GM21576 (cell line): ENCODE measurements at regions not wholly inside any gene's neighbourhood (a gene's known extent, or its start where the extent isn't known, plus 50 kb on each side); places are given as distances from the start of the nearest gene placed in this dataset.
"Not testable (repeated sequence)": the region's sequence is repeated elsewhere in the genome, so short reads cannot be mapped to it uniquely, and the experiment has no call there.

Experiments used
- ATAC-seq: cut with Tn5 transposase; IDR thresholded peaks from one replicate; pipeline ENCODE4 v1.9.1; 2021; ENCODE audit warnings: mild to moderate bottlenecking, moderate library complexity; ENCODE audit not compliant: unreplicated experiment

DNA sequence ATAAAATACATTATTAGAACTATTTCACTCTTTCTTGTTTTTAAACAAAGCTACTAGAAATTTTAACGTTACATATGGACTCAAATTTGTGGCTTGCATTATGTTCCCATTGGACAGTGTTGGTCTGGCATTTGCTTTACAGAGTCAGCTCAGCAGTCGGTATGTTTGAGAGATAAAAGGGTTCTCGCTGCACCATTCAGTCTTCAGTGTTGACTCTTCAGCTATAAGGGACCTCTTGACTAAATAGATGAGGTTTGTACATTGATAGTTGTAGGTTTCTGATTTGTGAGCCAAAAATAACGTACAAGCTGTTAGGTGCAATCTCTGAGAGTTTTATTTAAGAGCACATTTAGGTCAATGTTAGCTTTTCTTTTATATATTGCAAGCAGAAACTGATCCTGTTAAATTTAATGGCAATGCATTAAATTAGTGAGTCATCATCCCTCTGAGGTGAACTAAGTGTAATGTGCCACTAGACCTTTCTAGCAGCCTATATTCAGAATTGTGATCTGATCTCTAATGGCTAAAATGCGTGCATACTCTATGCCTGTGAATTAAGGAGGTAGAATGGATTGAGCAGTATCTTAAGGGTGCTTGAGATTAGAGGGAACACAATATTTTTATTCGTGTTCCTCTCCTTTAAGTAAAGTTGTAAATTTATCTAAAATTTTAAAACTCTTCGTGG is 485.6 kb upstream of the SYNCRIP start:
- no peak for ATAC-seq

DNA sequence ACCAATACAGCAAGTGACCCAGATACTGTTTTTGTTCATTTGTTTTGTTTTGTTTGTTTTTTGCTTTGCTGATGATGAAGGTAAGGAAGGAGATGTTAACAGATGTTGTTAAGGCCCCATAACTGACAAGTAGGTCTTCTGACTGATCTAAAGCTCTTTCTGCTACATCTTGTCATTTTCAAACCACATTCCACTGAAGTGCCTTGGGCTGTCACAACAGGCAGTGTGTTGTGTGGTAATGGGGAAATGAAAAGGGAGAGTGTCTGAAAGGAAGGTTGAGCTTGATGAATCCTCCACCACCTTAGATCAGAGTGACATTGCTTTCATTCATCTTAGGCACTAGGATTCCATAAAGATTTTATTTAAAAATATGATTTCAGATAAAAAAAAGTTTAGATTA is 479.4 kb upstream of the SYNCRIP start:
- ATAC-seq, result no peak

DNA sequence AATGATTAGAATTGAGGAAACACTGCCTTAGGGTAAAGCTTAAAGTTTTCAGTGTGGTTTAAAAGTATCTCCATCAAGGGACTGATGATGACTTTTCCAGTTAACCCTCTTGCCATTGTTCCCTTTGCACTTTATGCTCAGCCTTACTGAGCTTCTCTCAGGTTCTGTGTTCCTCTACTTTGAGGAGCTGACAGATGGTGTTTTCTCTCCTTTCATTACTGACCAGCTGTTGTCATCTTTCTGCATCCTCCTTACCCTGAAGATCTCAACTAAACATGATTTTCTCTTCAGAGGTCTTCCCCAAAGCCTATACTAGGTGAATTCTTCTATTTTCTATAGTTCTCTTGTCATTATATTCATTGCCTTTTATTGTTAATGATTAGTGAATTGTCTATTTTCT is 475.6 kb upstream of the SYNCRIP start:
- ATAC-seq, result no peak

DNA sequence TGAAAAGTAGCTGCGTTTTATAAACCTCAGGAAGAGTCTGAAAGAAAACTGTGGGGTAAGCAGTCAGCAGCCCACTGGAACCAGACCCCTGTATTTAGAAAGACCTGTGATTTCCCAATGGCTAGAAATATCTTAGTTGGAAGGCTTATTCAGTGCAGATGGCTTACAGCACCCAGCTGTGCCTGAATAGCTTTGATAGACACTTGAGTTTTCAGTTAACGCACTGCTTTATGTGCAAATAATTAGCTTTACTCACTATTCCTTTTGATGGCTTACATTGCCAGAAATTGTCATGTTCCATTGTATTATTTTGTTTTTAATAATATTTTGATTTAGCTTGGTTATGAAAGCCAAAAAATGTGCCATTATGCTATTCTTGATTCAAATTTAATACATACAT is 465.3 kb upstream of the SYNCRIP start:
- ATAC-seq, result no peak

DNA sequence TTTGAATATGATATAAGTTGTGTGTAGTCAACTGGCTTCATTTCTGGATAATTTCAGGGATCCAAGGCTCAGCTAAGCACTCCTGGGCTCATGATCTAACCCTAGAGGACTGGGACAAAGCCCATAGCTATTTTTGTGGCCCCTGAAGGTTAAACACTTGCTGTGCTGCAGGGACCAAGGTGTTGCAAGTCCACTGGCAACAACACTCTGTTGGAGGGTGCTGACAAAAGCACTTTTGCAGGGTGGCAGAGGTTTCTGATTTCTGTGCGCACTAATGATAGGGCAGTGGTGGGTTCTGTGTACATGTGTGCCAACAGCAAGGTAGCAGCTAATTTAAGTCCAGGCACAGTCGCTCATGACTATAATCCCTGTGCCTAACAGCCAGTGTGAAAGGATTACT is 445.3 kb upstream of the SYNCRIP start:
- no peak for ATAC-seq

DNA sequence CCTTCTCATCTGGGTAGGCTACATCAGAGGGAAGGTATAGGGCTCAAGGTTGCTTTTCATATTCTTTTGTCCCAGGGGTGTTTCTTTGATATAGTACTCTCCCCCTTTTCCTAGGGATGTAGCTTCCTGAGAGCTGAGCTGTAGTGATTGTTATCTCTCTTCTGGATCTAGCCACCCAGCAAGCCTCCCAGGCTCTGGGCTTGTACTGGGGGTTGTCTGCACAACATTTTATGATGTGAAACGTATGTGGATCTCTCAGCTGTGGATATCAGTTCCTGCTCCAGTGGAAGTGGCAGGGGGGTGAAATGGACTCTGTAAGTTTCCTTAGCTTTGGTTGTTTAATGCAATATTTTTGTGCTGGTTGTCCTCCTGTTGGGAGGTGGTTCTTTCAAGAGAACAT is 437.3 kb upstream of the SYNCRIP start:
- no peak for ATAC-seq

DNA sequence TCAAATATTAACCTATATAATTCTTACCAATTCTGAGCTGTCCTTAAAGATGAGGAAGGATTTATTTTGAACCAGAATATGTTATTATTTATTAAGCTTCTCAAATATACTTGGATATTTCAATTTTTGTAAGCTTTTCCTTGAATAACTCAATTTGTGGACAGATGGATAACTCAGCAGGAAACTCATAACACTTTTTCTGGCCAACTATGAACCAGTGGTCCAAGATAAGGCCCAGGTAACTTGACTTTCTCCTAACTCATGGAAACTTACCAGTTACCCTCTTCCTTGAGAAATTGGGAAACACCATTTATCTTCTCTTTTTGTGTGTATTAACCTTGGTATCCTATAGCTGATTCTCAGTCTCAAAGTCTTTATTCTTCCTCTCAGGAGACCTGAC is 427.5 kb upstream of the SYNCRIP start:
- ATAC-seq, result no peak

DNA sequence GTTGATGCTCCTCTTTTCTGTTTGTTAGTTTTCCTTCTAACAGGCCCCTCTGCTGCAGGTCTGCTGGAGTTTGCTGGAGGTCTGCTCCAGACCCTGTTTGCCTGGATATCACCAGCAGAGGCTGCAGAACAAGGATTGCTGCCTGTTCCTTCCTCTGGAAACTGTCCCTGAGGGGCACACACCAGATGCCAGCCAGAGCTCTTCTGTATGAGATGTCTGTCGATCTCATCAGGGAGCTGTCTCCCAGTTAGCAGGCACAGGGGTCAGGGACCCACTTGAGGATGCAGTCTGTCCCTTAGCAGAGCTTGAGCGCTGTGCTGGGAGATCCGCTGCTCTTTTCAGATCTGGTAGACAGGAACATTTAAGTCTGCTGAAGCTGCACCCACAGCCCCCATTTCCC is 422.3 kb upstream of the SYNCRIP start:
- not testable (repeated sequence) for ATAC-seq

DNA sequence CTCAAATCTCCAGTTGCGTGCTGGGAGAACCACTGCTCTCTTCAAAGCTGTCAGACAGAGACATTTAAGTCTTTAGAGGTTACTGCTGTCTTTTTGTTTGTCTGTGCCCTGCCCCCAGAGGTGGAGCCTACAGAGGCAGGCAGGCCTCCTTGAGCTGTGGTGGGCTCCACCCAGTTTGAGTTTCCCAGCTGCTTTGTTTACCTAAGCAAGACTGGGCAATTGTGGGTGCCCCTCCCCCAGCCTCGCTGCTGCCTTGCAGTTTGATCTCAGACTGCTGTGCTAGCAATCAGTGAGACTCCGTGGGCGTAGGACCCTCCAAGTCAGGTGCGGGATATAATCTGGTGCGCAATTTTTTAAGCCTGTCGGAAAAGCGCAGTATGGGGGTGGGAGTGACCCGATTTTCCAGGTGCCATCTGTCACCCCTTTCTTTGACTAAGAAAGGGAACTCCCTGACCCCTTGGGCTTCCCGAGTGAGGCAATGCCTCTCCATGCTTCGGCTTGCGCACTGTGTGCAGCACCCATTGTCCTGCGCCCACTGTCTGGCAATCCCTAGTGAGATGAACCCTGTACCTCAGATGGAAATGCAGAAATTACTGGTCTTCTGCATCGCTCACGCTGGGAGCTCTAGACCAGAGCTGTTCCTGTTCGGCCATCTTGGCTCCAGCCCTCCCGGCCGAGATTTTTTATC is 414.8 kb upstream of the SYNCRIP start:
- not testable (repeated sequence) for ATAC-seq

DNA sequence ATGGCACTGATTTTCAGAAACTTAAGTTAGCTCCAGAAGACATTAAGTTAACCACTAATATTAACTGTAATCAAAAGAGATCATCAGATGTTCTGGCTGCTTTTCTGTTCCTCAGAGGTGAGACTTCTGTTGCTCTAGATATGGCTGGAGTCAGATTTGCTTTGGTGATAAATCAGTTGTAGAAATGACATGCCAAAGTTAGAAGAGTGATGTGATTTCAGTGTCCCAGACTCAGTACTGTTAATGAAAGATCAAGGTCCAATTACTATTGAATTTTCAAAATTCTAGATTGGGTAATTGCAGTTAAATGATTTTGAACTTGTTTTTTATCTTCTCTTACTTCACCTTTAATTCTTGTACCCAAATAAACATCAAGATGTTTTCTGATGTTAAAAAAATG is 402.4 kb upstream of the SYNCRIP start:
- no peak for ATAC-seq

DNA sequence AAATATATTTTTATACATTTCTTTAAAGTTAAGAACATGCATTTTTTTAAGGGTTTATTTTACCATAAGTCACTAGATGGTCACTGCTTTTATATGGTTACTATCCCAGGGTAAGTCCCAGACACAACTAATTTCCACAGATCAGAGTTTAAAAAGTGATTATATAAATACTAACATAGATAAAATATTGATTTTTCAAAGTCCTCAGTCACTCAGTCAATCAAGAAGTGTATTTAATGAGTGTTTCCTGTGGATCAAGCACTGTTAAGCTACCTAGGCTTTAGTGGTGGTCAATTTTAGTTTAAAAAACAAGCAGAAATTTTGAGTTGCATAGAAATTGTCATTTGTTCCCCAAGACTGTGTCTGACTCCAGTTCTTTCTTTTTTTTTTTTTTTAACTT is 399.5 kb upstream of the SYNCRIP start:
- no peak for ATAC-seq

DNA sequence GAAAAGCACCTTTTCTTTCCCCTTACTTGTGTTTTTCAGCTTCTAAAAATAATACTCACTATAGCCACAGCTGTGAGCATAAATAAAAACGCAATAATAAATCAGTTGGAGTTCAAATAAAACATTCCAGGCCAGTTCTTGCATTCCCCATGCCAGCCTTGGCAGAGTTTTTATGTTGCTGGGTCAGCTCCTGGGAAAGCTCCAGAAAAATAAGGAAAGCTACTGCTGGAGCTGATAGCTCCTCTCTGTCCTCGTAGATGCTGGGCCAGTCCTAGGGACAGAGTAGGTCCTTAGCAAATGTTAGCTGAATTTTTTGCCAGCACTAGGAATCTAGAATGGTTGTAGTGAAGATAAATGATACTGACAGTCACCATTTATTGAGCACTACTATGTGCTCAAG is 389.0 kb upstream of the SYNCRIP start:
- no peak for ATAC-seq

DNA sequence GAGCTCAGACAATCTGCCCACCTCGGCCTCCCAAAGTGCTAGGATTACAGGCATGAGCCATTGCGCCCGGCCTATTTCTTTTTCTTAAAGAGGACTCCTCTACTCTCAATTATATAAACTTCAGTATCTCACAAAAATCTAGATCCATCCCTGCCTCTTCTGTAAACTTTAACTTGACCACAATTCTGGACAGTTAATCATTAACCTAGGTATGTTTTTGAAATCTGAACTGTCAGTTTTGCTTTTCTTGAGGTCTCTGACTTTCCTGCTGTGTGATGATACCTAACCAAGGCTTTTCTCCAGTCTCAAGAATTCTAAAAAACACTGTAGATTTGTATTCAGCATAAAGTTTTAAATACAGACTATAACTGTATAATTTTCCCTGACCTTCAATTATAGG is 388.2 kb upstream of the SYNCRIP start:
- no peak for ATAC-seq

DNA sequence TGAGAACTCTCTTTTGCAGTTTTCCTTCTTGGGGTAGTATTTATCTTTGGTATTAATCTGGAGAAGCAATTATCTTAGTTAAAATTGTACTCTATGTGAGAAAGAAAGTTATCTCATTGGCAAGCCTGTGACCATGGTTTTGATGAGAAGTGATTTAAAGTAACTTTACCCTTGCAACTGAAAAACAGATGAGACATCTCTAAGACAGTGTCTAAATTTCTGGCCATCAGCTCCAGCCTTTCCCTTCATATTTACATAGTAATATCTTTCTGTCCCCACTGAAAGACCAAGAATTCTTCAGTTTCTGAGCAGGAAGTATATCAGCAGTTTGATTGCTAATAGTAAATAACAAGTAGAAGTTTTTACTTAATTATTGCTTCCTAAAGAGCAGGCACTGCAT is 386.1 kb upstream of the SYNCRIP start:
- no peak for ATAC-seq

DNA sequence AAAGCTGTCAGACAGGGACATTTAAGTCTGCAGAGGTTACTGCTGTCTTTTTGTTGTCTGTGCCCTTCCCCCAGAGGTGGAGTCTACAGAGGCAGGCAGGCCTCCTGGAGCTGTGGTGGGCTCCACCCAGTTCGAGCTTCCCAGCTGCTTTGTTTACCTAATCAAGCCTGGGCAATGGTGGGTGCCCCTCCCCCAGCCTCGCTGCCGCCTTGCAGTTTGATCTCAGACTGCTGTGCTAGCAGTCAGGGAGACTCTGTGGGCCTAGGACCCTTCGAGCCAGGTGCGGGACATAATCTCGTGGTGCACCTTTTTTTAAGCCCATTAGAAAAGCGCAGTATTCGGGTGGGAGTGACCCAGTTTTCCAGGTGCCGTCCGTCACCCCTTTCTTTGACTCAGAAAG is 384.2 kb upstream of the SYNCRIP start:
- not testable (repeated sequence) for ATAC-seq

DNA sequence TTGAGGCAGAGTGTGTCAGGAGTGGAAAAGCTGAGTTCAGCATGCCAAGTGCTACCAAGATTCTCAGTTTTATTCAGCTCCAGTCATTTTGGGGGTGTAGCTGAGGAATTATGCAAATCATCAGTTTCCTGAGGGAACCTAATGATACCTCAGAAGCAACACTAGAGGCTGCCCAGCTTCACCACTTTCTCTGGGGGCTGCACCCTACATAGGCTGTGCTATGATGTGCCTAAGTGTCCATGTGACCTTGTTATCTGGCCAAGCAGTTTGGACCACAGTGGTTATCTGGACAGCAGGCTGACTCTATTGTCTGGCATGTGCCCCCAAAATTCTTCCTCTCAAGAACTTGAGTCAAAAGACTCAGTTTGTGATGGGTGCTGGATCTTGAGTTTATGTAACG is 374.6 kb upstream of the SYNCRIP start:
- peak; percentile 80 for ATAC-seq

DNA sequence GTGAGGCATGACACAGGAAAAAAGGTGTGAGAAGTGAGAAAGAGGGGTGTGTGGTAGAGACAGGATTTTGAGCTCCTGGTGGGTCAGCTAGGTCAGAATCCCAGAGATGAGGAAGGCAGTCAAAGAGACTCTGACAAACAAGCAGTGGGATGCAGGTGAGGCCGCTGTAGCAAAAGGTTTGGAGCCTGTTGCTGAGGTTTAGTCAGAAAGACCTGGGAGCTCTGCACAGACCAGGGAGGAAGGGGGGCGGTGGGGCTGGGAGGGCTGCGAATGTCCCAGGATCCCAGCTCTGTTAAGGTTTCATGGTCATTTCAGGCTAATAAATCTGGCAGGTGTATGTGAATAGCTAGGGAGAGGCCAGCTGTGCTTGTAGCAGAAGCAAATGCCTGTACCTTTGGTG is 373.9 kb upstream of the SYNCRIP start:
- ATAC-seq, result no peak

DNA sequence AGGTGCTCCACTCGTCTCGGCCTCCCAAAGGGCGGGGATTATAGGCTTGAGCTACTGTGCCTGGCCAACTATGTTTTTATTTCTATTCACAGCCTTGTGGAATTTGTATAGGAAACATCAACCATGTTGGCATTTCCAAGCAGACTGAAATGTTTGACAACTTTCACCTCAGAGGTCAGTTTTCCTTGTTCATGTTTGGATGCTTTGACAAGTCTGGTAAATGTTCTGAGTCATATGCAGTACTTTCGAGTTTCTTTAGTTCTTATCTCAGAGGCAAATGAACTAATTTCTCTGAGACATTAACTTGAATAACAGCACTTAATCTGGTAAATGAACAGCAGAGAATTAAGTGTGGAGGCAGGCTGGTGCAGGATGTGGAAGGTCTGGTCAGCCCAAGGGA is 373.4 kb upstream of the SYNCRIP start:
- ATAC-seq, result no peak

DNA sequence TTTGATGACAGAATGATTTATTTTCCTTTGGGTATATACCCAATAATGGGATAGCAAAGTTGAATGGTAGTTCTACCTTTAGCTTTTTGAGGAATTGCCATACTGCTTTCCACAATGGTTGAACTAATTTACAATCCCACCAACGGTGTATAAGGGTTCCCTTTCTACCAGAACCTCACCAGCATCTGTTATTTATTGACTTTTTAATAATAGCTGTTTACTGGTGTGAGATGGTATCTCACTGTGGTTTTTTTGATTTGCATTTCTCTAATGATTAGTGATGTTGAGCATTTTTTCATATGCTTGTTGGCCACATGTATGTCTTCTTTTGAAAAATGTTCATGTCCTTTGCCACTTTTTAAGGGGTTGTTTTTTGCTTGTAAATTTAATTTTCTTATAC is 370.3 kb upstream of the SYNCRIP start:
- not testable (repeated sequence) for ATAC-seq

DNA sequence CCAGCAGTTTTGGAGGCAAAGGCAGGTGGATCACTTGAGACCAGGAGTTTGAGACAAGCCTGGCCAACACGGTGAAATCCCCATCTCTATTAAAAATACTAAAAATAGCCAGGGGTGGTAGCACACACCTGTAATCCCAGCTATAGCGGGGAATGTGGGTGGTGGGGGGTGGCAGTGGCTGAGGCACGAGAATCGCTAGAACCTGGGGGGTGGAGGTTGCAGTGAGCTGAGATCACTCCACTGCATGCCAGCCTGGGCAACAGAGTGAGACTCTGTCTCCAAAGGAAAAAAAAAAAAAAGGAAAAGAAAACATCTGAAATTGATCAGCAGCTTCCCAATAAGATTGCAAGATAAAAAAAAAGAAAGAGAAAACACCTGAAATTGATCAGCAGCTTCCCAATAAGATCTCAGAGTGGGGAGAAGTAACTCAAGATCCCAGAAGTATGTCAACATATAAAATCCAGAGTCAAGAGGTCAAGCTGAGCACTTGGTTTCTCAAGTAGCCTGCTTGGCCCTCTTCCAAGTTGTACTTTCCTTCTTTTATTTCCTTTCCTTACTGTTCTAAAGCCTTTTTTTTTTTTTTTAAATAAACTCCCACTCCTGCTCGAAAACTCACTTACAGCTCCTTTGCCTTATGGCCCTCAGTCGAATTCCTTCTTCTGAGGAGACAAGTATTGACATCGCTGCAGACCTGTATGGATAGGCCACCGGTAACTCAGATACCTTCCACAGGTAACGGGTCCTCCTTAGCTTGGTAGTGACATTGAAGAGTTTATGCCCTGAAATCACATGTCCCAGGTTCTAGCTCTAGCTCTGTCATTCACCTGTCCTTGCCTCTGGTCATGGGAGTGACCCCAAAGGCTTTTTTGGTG is 368.5 kb upstream of the SYNCRIP start:
- ATAC-seq, result no peak

DNA sequence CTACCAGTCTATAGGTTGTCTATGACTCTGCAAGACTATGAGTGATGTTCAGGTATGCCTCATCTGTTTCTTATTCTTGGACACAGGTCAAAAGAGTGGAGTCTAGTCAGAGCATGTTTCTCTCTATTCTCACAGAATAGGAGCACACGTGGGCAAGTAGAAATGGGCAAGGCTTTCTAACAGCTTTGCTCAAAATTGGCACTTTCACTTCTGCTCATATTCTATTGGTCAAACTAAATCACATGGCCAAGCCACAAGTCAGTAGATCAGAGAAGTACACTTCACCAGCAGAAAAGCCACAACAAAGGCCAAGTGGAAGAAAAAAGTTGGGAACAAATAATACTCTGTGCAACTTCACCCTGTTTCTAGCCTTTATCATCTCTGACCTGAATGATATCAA is 354.5 kb upstream of the SYNCRIP start:
- peak; percentile 72 for ATAC-seq

DNA sequence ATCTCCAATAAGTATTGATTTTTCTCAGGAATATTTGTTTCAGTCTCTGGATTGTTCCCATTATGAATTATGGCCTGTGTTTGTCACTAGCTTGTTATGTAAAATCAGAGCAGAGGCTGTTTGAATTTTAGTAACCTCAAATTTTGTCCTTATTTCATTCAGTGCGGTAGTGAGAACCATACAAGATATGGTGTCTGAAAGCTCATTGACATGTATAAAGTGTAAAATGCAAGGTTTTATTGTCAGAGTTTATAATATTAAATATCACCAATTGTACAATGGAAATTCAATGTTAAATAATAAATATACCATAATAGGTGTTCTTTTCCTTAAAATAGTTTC is 353.3 kb upstream of the SYNCRIP start:
- no peak for ATAC-seq
